ENCODE measurements at regions not wholly inside any gene's neighbourhood (a gene's known extent, or its start where the extent isn't known, plus 50 kb on each side); places are given as distances from the start of the nearest gene placed in this dataset.
"Not testable (repeated sequence)": the region's sequence is repeated elsewhere in the genome, so short reads cannot be mapped to it uniquely, and the experiment has no call there.

DNA sequence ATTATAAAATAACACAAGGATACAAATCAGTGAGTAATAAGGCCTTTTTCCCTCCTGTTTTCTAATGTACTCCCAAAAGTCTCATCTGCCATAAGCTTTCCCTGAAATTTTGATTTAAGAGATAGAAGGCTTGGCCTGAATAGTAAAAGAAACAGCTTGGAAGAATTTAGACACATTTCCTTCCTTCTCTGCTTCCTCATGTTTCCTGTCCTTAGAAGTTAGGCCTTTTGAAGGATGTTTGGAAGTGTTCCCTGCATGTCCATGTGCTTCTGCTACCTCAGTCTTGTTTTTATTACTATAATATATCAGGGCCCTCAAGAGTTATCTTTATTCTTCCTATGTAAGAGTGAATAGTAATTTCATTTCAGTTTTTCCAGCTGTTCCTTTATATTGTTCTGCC lies 242.7 kb downstream of the DEPDC1B start:
- Histone ChIP-seq H3K4me1 (ENCODE audit: control insufficient read depth, insufficient read depth, low read length) (no peaks in the 10 kb centered on the region), H3K4me3 (ENCODE audit: low read depth, low read length) (no peak overlapping the region), H3K9me3 (ENCODE audit: control insufficient read depth, insufficient read depth, low read depth, low read length) (no peaks in the 10 kb centered on the region), H3K36me3 (ENCODE audit: control insufficient read depth in 2 of 2, insufficient read depth in 1 of 2, low read length in 2 of 2) (no peaks in the 10 kb centered on the region), H3K27ac (ENCODE audit: extremely low read depth, low read depth, low read length) (no peak overlapping the region)
- POLR2A ChIA-PET: no interaction called here
- CTCF ChIA-PET: no interaction called here
- TF ChIP-seq, protein P1, sequence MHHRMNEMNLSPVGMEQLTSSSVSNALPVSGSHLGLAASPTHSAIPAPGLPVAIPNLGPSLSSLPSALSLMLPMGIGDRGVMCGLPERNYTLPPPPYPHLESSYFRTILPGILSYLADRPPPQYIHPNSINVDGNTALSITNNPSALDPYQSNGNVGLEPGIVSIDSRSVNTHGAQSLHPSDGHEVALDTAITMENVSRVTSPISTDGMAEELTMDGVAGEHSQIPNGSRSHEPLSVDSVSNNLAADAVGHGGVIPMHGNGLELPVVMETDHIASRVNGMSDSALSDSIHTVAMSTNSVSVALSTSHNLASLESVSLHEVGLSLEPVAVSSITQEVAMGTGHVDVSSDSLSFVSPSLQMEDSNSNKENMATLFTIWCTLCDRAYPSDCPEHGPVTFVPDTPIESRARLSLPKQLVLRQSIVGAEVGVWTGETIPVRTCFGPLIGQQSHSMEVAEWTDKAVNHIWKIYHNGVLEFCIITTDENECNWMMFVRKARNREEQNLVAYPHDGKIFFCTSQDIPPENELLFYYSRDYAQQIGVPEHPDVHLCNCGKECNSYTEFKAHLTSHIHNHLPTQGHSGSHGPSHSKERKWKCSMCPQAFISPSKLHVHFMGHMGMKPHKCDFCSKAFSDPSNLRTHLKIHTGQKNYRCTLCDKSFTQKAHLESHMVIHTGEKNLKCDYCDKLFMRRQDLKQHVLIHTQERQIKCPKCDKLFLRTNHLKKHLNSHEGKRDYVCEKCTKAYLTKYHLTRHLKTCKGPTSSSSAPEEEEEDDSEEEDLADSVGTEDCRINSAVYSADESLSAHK (tag by site-specific recombination; IDR thresholded peaks at IDR 0.05): no peak
- TF ChIP-seq ZBTB1 (tag by site-specific recombination; IDR thresholded peaks at IDR 0.05) (no peak), SALL2 (tag by site-specific recombination; IDR thresholded peaks at IDR 0.05; ENCODE audit: borderline replicate concordance) (no peak), ZNF670 (tag by site-specific recombination; IDR thresholded peaks at IDR 0.05; ENCODE audit: low read depth) (no peak), EGR2 (tag by site-specific recombination; IDR thresholded peaks at IDR 0.05; ENCODE audit: low read depth) (no peak), ZNF621 (tag by site-specific recombination; IDR thresholded peaks at IDR 0.05) (no peak)

DNA sequence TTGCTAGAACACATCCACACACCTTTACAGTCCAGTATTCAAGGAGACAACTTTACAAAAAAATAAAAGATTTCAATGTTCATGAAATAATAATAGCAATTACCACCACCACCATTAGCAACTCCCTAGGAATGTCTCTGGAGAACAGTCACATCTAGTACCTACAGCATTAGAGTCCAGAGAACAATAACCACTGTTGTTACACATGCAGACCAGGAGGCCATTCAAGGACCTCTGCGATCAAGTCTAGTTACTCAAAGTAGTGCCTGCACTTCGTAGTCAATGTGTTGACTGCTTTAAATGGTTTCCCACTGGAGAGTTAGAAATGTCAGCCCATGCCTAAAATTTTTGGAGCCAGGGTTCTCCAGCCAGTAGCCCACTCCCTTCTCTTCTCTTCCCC lies 244.4 kb downstream of the DEPDC1B start:
- CTCF ChIA-PET: no interaction called here
- H3K36me3 ChIP-seq (ENCODE audit: control insufficient read depth in 2 of 2, insufficient read depth in 1 of 2, low read length in 2 of 2): no peaks in the 10 kb centered on the region
- no peaks in the 10 kb centered on the region for H3K4me1 ChIP-seq (ENCODE audit: control insufficient read depth, insufficient read depth, low read length)
- H3K9me3 ChIP-seq (ENCODE audit: control insufficient read depth, insufficient read depth, low read depth, low read length): no peaks in the 10 kb centered on the region
- no peak overlapping the region for H3K4me3 ChIP-seq (ENCODE audit: low read depth, low read length)
- TF ChIP-seq ZNF558 (tag by site-specific recombination; IDR thresholded peaks at IDR 0.05): no peak
- TF ChIP-seq HOXD13 (CRISPR knock-in tag; IDR thresholded peaks at IDR 0.05; ENCODE audit: borderline replicate concordance): no peak
- TF ChIP-seq ZNF596 (tag by site-specific recombination; IDR thresholded peaks at IDR 0.05): no peak
- TF ChIP-seq, protein P2, sequence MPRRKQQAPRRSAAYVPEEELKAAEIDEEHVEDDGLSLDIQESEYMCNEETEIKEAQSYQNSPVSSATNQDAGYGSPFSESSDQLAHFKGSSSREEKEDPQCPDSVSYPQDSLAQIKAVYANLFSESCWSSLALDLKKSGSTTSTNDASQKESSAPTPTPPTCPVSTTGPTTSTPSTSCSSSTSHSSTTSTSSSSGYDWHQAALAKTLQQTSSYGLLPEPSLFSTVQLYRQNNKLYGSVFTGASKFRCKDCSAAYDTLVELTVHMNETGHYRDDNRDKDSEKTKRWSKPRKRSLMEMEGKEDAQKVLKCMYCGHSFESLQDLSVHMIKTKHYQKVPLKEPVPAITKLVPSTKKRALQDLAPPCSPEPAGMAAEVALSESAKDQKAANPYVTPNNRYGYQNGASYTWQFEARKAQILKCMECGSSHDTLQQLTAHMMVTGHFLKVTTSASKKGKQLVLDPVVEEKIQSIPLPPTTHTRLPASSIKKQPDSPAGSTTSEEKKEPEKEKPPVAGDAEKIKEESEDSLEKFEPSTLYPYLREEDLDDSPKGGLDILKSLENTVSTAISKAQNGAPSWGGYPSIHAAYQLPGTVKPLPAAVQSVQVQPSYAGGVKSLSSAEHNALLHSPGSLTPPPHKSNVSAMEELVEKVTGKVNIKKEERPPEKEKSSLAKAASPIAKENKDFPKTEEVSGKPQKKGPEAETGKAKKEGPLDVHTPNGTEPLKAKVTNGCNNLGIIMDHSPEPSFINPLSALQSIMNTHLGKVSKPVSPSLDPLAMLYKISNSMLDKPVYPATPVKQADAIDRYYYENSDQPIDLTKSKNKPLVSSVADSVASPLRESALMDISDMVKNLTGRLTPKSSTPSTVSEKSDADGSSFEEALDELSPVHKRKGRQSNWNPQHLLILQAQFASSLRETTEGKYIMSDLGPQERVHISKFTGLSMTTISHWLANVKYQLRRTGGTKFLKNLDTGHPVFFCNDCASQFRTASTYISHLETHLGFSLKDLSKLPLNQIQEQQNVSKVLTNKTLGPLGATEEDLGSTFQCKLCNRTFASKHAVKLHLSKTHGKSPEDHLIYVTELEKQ (tag by site-specific recombination; IDR thresholded peaks at IDR 0.05; ENCODE audit: borderline replicate concordance): no peak
- TF ChIP-seq KLF10 (tag by site-specific recombination; IDR thresholded peaks at IDR 0.05): no peak
- no peak for TF ChIP-seq ZNF610 (tag by site-specific recombination; IDR thresholded peaks at IDR 0.05; ENCODE audit: borderline replicate concordance)
- TF ChIP-seq SCRT2 (tag by site-specific recombination; IDR thresholded peaks at IDR 0.05): no peak
- TF ChIP-seq HOXC10 (CRISPR knock-in tag; IDR thresholded peaks at IDR 0.05): no peak
- no peak for TF ChIP-seq SP7 (tag by site-specific recombination; IDR thresholded peaks at IDR 0.05)
- TF ChIP-seq YY2 (tag by site-specific recombination; IDR thresholded peaks at IDR 0.05): no peak
- no peak for TF ChIP-seq ZNF175 (tag by site-specific recombination; IDR thresholded peaks at IDR 0.05)
- no peak for TF ChIP-seq GLI4 (tag by site-specific recombination; IDR thresholded peaks at IDR 0.05)
- no peak for TF ChIP-seq ZBTB17 (tag by site-specific recombination; IDR thresholded peaks at IDR 0.05)
- no peak for TF ChIP-seq KLF16 (tag by site-specific recombination; IDR thresholded peaks at IDR 0.05)
- TF ChIP-seq KLF1 (tag by site-specific recombination; IDR thresholded peaks at IDR 0.05): no peak
- TF ChIP-seq ZNF155 (tag by site-specific recombination; IDR thresholded peaks at IDR 0.05): no peak
- TF ChIP-seq ZNF585B (tag by site-specific recombination; IDR thresholded peaks at IDR 0.05): no peak
- H3K27ac ChIP-seq (ENCODE audit: extremely low read depth, low read depth, low read length): no peak overlapping the region
- POLR2A ChIA-PET: no interaction called here

DNA sequence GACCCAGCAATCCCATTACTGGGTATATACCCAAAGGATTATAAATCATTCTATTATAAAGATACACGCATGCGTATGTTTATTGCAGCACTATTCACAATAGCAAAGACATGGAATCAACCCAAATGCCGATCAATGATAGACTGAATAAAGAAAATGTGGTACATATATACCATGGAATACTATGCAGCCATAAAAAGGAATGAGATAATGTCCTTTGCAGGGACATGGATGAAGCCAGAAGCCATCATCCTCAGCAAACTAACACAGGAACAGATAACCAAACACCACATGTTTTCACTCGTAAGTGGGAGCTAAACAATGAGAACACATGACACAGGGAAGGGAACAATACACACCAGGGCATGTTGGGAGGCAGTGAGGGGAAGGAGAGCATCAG lies 245.7 kb downstream of the DEPDC1B start:
- H3K27ac ChIP-seq (ENCODE audit: extremely low read depth, low read depth, low read length); H3K36me3 ChIP-seq (ENCODE audit: control insufficient read depth in 2 of 2, insufficient read depth in 1 of 2, low read length in 2 of 2); H3K4me1 ChIP-seq (ENCODE audit: control insufficient read depth, insufficient read depth, low read length); CTCF ChIA-PET; H3K9me3 ChIP-seq (ENCODE audit: control insufficient read depth, insufficient read depth, low read depth, low read length); POLR2A ChIA-PET; H3K4me3 ChIP-seq (ENCODE audit: low read depth, low read length): not testable (repeated sequence)
